WTC11 (cell line): ENCODE measurements at regions not wholly inside any gene's neighbourhood (a gene's known extent, or its start where the extent isn't known, plus 50 kb on each side); places are given as distances from the start of the nearest gene placed in this dataset.
A peak's percentile ranks its signal among the peaks of the same experiment; 100 is the strongest.

Experiments
- ATAC-seq: fragments of 200-7000 bp; cut with Tn5 transposase; 2 replicates; pipeline ENCODE4 v1.10.0; 2021; ENCODE audit warnings: mild to moderate bottlenecking, moderate library complexity
- CTCF ChIA-PET: fragments of 300-600 bp; sonication (Branson Sonifier 250); formaldehyde crosslinking; loops from one replicate; lab custom pipeline; 2021; ENCODE audit warnings: antibody characterized with exemption; lab: Charles Lee
- POLR2A ChIA-PET: fragments of 350-600 bp; sonication (Branson Sonifier 250); formaldehyde crosslinking; loops from one replicate; lab custom pipeline; 2021; ENCODE audit warnings: antibody characterized with exemption; lab: Charles Lee
- DNase-seq: peaks from one replicate; pipeline ENCODE4 v3.0.0; 2021; ENCODE audit warnings: low spot score
- H3K27ac Mint-ChIP-seq: 2 replicates; pipeline ENCODE4 v1.8.0; 2021; ENCODE audit warnings: mixed read lengths
- H3K27me3 Mint-ChIP-seq: 2 replicates; pipeline ENCODE4 v1.8.0; 2021; ENCODE audit warnings: low read depth, mild to moderate bottlenecking, moderate library complexity, mixed read lengths
- H3K36me3 Mint-ChIP-seq: 2 replicates; pipeline ENCODE4 v1.8.0; 2021; ENCODE audit warnings: mixed read lengths
- H3K4me1 Mint-ChIP-seq: 2 replicates; pipeline ENCODE4 v1.8.0; 2022; ENCODE audit warnings: mixed read lengths
- H3K4me3 Mint-ChIP-seq: 2 replicates; pipeline ENCODE4 v1.8.0; 2021; ENCODE audit warnings: mild to moderate bottlenecking, moderate library complexity, mixed read lengths
- H3K9me3 Mint-ChIP-seq: 2 replicates; pipeline ENCODE4 v1.8.0; 2021; ENCODE audit warnings: mixed read lengths
- ELF4 ChIP-seq: sonication (generic); formaldehyde crosslinking; IDR thresholded peaks from 2 replicates; pipeline ENCODE4 v1.8.1; 2022; ENCODE audit warnings: low read depth, mild to moderate bottlenecking, moderate library complexity, missing genetic modification reagents
- EMX1 ChIP-seq: fragments of 250-450 bp; sonication (Bioruptor Pico); IDR thresholded peaks from 2 replicates; pipeline ENCODE4 v1.8.0; 2021; ENCODE audit warnings: mild to moderate bottlenecking
- ESRRA ChIP-seq: sonication (generic); formaldehyde crosslinking; IDR thresholded peaks from 2 replicates; pipeline ENCODE4 v1.8.1; 2022; ENCODE audit warnings: mild to moderate bottlenecking, missing genetic modification reagents, borderline replicate concordance
- IRF2 ChIP-seq: sonication (generic); formaldehyde crosslinking; IDR thresholded peaks from 2 replicates; pipeline ENCODE4 v1.8.0; 2022; ENCODE audit warnings: low read depth, missing genetic modification reagents, borderline replicate concordance
- JAZF1 ChIP-seq: fragments of 250-450 bp; sonication (Bioruptor Pico); IDR thresholded peaks from 2 replicates; pipeline ENCODE4 v1.9.0; 2021; ENCODE audit warnings: moderate library complexity, mild to moderate bottlenecking, inconsistent platforms
- JUN ChIP-seq: sonication (generic); formaldehyde crosslinking; IDR thresholded peaks from 2 replicates; pipeline ENCODE4 v1.8.0; 2023; ENCODE audit warnings: mild to moderate bottlenecking, missing genetic modification reagents
- KAT7 ChIP-seq: sonication (generic); formaldehyde crosslinking; IDR thresholded peaks from 2 replicates; pipeline ENCODE4 v1.8.1; 2023; ENCODE audit warnings: missing genetic modification reagents, mild to moderate bottlenecking, borderline replicate concordance
- NFE2L1 ChIP-seq: sonication (generic); formaldehyde crosslinking; IDR thresholded peaks from 2 replicates; pipeline ENCODE4 v1.8.1; 2023; ENCODE audit warnings: missing genetic modification reagents
- NFYB ChIP-seq: sonication (generic); formaldehyde crosslinking; conservative IDR thresholded peaks from 2 replicates; pipeline ENCODE4 v1.8.0; 2022; ENCODE audit warnings: low read depth, missing genetic modification reagents
- NR3C1 ChIP-seq: sonication (generic); formaldehyde crosslinking; conservative IDR thresholded peaks from 2 replicates; pipeline ENCODE4 v1.8.1; 2023; ENCODE audit warnings: low read depth, mild to moderate bottlenecking, missing genetic modification reagents
- OVOL2 ChIP-seq: fragments of 250-450 bp; sonication (Bioruptor Pico); IDR thresholded peaks from 2 replicates; pipeline ENCODE4 v1.9.0; 2021; ENCODE audit warnings: mild to moderate bottlenecking, borderline replicate concordance
- PRRX2 ChIP-seq: fragments of 250-450 bp; sonication (Bioruptor Pico); IDR thresholded peaks from 2 replicates; pipeline ENCODE4 v1.8.0; 2021; ENCODE audit warnings: mild to moderate bottlenecking
- RORB ChIP-seq: fragments of 250-450 bp; sonication (Bioruptor Pico); IDR thresholded peaks from 2 replicates; pipeline ENCODE4 v1.9.0; 2021; ENCODE audit warnings: mild to moderate bottlenecking
- TP53 ChIP-seq: sonication (generic); formaldehyde crosslinking; IDR thresholded peaks from 2 replicates; pipeline ENCODE4 v1.8.1; 2023; ENCODE audit warnings: mild to moderate bottlenecking, missing genetic modification reagents
- ZBTB21 ChIP-seq: sonication (generic); formaldehyde crosslinking; IDR thresholded peaks from 2 replicates; pipeline ENCODE4 v1.8.1; 2023; ENCODE audit warnings: mild to moderate bottlenecking, missing genetic modification reagents, borderline replicate concordance
- ZNF423 ChIP-seq: fragments of 250-450 bp; sonication (Bioruptor Pico); IDR thresholded peaks from 2 replicates; pipeline ENCODE4 v2.1.2; 2022; ENCODE audit warnings: mild to moderate bottlenecking, moderate library complexity
- ZNF671 ChIP-seq: fragments of 250-450 bp; sonication (Bioruptor Pico); IDR thresholded peaks from 2 replicates; pipeline ENCODE4 v1.8.0; 2021; ENCODE audit warnings: mild to moderate bottlenecking
- TF ChIP-seq, protein P1 (sequence below): sonication (generic); formaldehyde crosslinking; IDR thresholded peaks from 2 replicates; pipeline ENCODE4 v1.8.1; 2022; ENCODE audit warnings: mild to moderate bottlenecking, moderate library complexity, missing genetic modification reagents
- TF ChIP-seq, protein P2 (sequence below): sonication (generic); formaldehyde crosslinking; conservative IDR thresholded peaks from 2 replicates; pipeline ENCODE4 v1.8.1; 2022; ENCODE audit warnings: mild to moderate bottlenecking, missing genetic modification reagents
- TF ChIP-seq, protein P3 (sequence below): fragments of 250-450 bp; sonication (Bioruptor Pico); conservative IDR thresholded peaks from 2 replicates; pipeline ENCODE4 v1.9.0; 2021; ENCODE audit warnings: mild to moderate bottlenecking
- TF ChIP-seq, protein P4 (sequence below): sonication (generic); formaldehyde crosslinking; IDR thresholded peaks from 2 replicates; pipeline ENCODE4 v1.8.1; 2023; ENCODE audit warnings: mild to moderate bottlenecking, missing genetic modification reagents, moderate library complexity
- TF ChIP-seq, protein P5 (sequence below): sonication (generic); formaldehyde crosslinking; IDR thresholded peaks from 2 replicates; pipeline ENCODE4 v1.8.0; 2023; ENCODE audit warnings: missing genetic modification reagents, mild to moderate bottlenecking, borderline replicate concordance

DNA sequence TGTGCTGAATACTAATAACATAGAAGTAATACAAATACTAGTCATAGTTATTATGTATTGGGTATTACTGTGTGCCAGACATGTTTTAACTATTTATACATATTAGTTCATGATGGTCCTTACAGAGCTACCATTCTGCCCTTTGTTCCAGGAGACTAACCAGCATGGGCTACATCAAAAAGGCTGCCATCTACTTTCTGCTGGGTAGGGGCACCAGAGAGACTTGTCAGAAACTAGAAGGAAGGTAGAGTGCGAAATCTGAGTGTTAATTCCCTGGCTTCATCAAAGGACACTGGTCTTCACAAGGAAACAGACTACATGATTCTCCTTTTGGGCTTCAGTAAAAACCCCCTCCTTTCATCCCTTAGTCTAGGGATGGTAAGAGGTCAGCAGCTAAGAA lies 347.8 kb downstream of the GBA3 start:
- H3K27ac Mint-ChIP-seq: no peak overlapping the region
- CTCF ChIA-PET: interaction anchor here (1.0 kb wide), 1 partner anchor 172 kb away, joined by 4 read pairs; no protein-coding TSS in a partner anchor
- peaks cover 17% of the 10 kb centered on the region for H3K27me3 Mint-ChIP-seq
- no peaks in the 10 kb centered on the region for H3K36me3 Mint-ChIP-seq
- TF ChIP-seq JUN (CRISPR knock-in tag): no peak
- no peak for TF ChIP-seq ZNF671 (CRISPR knock-in tag)
- TF ChIP-seq ELF4 (CRISPR knock-in tag): no peak
- TF ChIP-seq JAZF1 (CRISPR knock-in tag): no peak
- no peak for TF ChIP-seq OVOL2
- TF ChIP-seq NFE2L1 (CRISPR knock-in tag): no peak
- TF ChIP-seq NR3C1 (CRISPR knock-in tag): no peak
- TF ChIP-seq, protein P1, sequence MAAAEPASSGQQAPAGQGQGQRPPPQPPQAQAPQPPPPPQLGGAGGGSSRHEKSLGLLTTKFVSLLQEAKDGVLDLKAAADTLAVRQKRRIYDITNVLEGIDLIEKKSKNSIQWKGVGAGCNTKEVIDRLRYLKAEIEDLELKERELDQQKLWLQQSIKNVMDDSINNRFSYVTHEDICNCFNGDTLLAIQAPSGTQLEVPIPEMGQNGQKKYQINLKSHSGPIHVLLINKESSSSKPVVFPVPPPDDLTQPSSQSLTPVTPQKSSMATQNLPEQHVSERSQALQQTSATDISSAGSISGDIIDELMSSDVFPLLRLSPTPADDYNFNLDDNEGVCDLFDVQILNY (CRISPR knock-in tag): no peak
- TF ChIP-seq, protein P2, sequence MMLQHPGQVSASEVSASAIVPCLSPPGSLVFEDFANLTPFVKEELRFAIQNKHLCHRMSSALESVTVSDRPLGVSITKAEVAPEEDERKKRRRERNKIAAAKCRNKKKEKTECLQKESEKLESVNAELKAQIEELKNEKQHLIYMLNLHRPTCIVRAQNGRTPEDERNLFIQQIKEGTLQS (CRISPR knock-in tag): no peak
- no peak for TF ChIP-seq IRF2
- TF ChIP-seq PRRX2 (CRISPR knock-in tag): no peak
- TF ChIP-seq ESRRA (CRISPR knock-in tag): no peak
- TF ChIP-seq NFYB (CRISPR knock-in tag): no peak
- TF ChIP-seq, protein P3, sequence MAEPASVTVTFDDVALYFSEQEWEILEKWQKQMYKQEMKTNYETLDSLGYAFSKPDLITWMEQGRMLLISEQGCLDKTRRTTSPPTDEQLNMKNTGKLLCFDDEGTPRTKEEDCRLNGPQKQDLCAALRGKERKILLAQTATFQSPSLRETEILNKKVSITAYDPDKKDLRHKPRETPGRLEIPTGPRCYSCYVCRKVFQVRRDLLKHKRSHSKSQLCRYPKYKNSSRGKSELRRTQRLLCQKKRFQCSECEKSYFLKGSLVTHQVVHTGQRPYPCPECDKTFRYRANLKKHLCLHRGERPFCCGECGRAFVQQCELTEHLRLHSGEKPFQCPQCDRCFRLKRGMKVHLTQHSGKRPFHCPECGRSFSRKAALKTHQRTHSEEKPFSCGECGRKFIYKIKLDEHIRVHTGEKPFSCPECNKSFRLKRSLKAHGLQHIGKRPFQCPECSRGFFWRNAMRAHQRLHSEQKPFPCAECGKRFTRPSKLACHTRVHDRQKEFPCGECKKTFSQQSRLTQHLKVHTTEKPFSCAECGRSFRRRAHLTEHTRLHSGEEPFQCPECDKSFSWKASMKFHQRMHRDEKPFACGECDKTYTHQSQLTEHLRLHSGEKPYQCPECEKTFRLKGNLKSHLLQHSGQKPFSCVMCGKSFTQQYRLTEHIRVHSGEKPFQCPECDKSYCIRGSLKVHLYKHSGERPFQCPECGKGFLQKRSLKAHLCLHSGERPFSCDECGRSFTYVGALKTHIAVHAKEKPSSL (CRISPR knock-in tag): no peak
- TF ChIP-seq, all 79 proteins: peak for 0
- Mint-ChIP-seq H3K4me1 (peaks cover 13% of the 10 kb centered on the region), H3K4me3 (no peak overlapping the region), H3K9me3 (0 out of 2 replicates have a peak, but pooled peaks cover 3% of the 10 kb centered on the region)
- ATAC-seq: peak; percentile 76
- no peak for DNase-seq
- POLR2A ChIA-PET: no interaction called here

DNA sequence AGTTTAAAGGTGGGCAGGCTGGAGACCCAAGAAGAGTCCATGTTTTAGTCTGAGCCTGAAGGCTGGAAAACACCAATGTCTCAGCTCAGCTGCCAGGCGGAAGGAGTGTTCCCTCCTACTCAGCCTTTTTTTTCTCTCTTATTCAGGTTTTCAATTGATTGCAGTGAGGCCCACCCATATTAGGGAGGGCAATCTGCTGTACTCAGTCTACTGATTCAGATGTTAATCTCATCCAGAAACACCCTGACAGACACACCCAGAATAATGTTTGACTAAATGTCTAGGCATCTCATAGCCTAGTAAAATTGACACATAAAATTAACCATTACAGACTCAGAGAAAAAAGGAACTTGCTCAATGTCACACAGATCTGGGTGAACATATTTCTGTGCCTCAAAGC lies 347.1 kb downstream of the GBA3 start:
- Mint-ChIP-seq H3K4me1 (peaks cover 15% of the 10 kb centered on the region), H3K27me3 (peaks cover 24% of the 10 kb centered on the region), H3K27ac (no peak overlapping the region), H3K4me3 (no peak overlapping the region), H3K36me3 (no peaks in the 10 kb centered on the region), H3K9me3 (0 out of 2 replicates have a peak, but pooled peaks cover 3% of the 10 kb centered on the region)
- ATAC-seq (peak; percentile 62), DNase-seq (no peak)
- no peak for TF ChIP-seq RORB (CRISPR knock-in tag)
- TF ChIP-seq, protein P1 (CRISPR knock-in tag): no peak
- TF ChIP-seq OVOL2: no peak
- TF ChIP-seq ZNF423: no peak
- ChIA-PET CTCF (interaction anchor here (1.0 kb wide), 1 partner anchor 171 kb away, joined by 4 read pairs; no protein-coding TSS in a partner anchor), POLR2A (no interaction called here)

DNA sequence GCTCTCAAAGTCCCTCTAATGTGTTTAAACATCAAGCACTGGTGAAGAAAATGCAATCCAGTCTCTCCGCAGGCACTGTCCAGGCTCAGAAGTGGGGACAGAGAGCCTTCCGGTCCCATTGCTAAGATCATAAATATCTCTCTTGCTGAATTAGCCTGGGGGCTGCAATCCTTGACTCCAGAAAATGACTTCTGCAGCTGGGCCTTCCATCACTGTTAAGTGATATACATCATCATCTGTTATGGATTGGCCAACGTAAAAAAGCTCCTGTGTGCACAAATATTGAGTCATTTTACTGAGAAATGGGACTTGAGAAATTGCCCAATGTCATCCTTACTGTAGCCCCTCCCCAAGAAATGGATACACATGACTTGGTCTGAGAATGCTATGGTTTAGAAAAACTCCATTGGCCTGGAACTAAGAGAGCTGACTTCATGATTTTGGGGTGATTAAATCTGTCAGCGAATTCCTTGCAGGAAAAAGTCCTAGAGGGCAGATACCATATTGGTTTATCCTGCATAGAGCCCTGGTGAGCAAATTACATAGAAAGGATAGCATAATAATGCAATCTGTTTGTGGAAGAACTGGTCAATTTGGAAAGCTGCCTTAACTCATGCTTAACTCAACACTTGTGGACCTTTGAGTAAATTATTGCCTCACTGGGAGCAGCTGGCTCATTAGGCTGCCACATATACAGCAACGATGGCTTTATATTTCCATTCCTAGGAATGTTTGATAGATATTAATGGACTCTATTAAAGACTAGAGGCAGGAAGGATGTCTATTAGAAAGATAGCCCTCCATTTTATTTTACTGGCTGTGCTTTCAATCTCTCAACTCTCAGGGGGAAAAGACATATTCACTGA lies 346.1 kb downstream of the GBA3 start:
- H3K4me1 Mint-ChIP-seq: peaks cover 23% of the 10 kb centered on the region
- DNase-seq (no peak), ATAC-seq (no peak)
- no peak overlapping the region for H3K27ac Mint-ChIP-seq
- H3K27me3 Mint-ChIP-seq: peaks cover 26% of the 10 kb centered on the region
- H3K9me3 Mint-ChIP-seq: 0 out of 2 replicates have a peak, but pooled peaks cover 3% of the 10 kb centered on the region
- no peaks in the 10 kb centered on the region for H3K36me3 Mint-ChIP-seq
- CTCF ChIA-PET: no interaction called here
- no peak overlapping the region for H3K4me3 Mint-ChIP-seq
- POLR2A ChIA-PET: interaction anchor here (0.6 kb wide), 1 partner anchor 56 kb away, joined by 3 read pairs; no protein-coding TSS in a partner anchor
- TF ChIP-seq EMX1 (CRISPR knock-in tag): no peak
- no peak for TF ChIP-seq ELF4 (CRISPR knock-in tag)
- no peak for TF ChIP-seq KAT7 (CRISPR knock-in tag)
- TF ChIP-seq, protein P4, sequence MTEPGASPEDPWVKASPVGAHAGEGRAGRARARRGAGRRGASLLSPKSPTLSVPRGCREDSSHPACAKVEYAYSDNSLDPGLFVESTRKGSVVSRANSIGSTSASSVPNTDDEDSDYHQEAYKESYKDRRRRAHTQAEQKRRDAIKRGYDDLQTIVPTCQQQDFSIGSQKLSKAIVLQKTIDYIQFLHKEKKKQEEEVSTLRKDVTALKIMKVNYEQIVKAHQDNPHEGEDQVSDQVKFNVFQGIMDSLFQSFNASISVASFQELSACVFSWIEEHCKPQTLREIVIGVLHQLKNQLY (CRISPR knock-in tag): no peak
- TF ChIP-seq RORB (CRISPR knock-in tag): no peak
- TF ChIP-seq, protein P5, sequence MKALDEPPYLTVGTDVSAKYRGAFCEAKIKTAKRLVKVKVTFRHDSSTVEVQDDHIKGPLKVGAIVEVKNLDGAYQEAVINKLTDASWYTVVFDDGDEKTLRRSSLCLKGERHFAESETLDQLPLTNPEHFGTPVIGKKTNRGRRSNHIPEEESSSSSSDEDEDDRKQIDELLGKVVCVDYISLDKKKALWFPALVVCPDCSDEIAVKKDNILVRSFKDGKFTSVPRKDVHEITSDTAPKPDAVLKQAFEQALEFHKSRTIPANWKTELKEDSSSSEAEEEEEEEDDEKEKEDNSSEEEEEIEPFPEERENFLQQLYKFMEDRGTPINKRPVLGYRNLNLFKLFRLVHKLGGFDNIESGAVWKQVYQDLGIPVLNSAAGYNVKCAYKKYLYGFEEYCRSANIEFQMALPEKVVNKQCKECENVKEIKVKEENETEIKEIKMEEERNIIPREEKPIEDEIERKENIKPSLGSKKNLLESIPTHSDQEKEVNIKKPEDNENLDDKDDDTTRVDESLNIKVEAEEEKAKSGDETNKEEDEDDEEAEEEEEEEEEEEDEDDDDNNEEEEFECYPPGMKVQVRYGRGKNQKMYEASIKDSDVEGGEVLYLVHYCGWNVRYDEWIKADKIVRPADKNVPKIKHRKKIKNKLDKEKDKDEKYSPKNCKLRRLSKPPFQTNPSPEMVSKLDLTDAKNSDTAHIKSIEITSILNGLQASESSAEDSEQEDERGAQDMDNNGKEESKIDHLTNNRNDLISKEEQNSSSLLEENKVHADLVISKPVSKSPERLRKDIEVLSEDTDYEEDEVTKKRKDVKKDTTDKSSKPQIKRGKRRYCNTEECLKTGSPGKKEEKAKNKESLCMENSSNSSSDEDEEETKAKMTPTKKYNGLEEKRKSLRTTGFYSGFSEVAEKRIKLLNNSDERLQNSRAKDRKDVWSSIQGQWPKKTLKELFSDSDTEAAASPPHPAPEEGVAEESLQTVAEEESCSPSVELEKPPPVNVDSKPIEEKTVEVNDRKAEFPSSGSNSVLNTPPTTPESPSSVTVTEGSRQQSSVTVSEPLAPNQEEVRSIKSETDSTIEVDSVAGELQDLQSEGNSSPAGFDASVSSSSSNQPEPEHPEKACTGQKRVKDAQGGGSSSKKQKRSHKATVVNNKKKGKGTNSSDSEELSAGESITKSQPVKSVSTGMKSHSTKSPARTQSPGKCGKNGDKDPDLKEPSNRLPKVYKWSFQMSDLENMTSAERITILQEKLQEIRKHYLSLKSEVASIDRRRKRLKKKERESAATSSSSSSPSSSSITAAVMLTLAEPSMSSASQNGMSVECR (CRISPR knock-in tag): no peak
- TF ChIP-seq JAZF1 (CRISPR knock-in tag): no peak
- TF ChIP-seq ZNF671 (CRISPR knock-in tag): no peak
- TF ChIP-seq TP53 (CRISPR knock-in tag): no peak
- no peak for TF ChIP-seq ZBTB21 (CRISPR knock-in tag)
